ENCODE measurements at regions not wholly inside any gene's neighbourhood (a gene's known extent, or its start where the extent isn't known, plus 50 kb on each side); places are given as distances from the start of the nearest gene placed in this dataset.
"Not testable (repeated sequence)": the region's sequence is repeated elsewhere in the genome, so short reads cannot be mapped to it uniquely, and the experiment has no call there.

GRCh38 chr7:121623130-121623872, 227.2 kb upstream of the FAM3C start:
- H3K27me3 Mint-ChIP-seq, result no peaks in the 10 kb centered on the region
- no peak overlapping the region for H3K4me3 Mint-ChIP-seq
- no peak overlapping the region for H3K27ac Mint-ChIP-seq
- no peaks in the 10 kb centered on the region for H3K36me3 Mint-ChIP-seq (ENCODE audit: low read depth)
- DNase-seq, result no peak
- no peaks in the 10 kb centered on the region for H3K4me1 Mint-ChIP-seq
- POLR2A ChIA-PET, result no interaction called here
- CTCF ChIA-PET, result no interaction called here
- no peaks in the 10 kb centered on the region for H3K9me3 Mint-ChIP-seq

- Mint-ChIP-seq H3K4me3 (no peak overlapping the region), H3K9me3 (no peaks in the 10 kb centered on the region), H3K27me3 (no peaks in the 10 kb centered on the region), H3K4me1 (no peaks in the 10 kb centered on the region), H3K27ac (no peak overlapping the region), H3K36me3 (ENCODE audit: low read depth) (no peaks in the 10 kb centered on the region)
- ChIA-PET POLR2A (no interaction called here), CTCF (no interaction called here)
- DNase-seq, result no peak
Observed at GRCh38 chr7:121621937-121622336, 225.8 kb upstream of the FAM3C start.

- Mint-ChIP-seq H3K9me3 (no peaks in the 10 kb centered on the region), H3K4me1 (no peaks in the 10 kb centered on the region), H3K27me3 (no peaks in the 10 kb centered on the region), H3K27ac (no peak overlapping the region), H3K4me3 (no peak overlapping the region), H3K36me3 (ENCODE audit: low read depth) (no peaks in the 10 kb centered on the region)
- no peak for DNase-seq
- CTCF ChIA-PET, result no interaction called here
- POLR2A ChIA-PET, result no interaction called here
Observed at GRCh38 chr7:121620953-121621606, 225.0 kb upstream of the FAM3C start.

- CTCF ChIA-PET, result no interaction called here
- Mint-ChIP-seq H3K27me3 (no peaks in the 10 kb centered on the region), H3K4me3 (no peak overlapping the region), H3K9me3 (no peaks in the 10 kb centered on the region), H3K36me3 (ENCODE audit: low read depth) (no peaks in the 10 kb centered on the region), H3K27ac (no peak overlapping the region), H3K4me1 (no peaks in the 10 kb centered on the region)
- POLR2A ChIA-PET, result no interaction called here
- DNase-seq, result no peak
Observed at GRCh38 chr7:121620206-121620605, 224.1 kb upstream of the FAM3C start.

GRCh38 chr7:121618182-121618581, 222.1 kb upstream of the FAM3C start:
- CTCF ChIA-PET, result no interaction called here
- Mint-ChIP-seq H3K4me1 (no peaks in the 10 kb centered on the region), H3K27ac (no peak overlapping the region), H3K36me3 (ENCODE audit: low read depth) (no peaks in the 10 kb centered on the region), H3K27me3 (no peaks in the 10 kb centered on the region), H3K9me3 (no peaks in the 10 kb centered on the region), H3K4me3 (no peak overlapping the region)
- POLR2A ChIA-PET, result no interaction called here
- no peak for DNase-seq

GRCh38 chr7:121610243-121610642, 214.1 kb upstream of the FAM3C start:
- Mint-ChIP-seq H3K4me1 (no peaks in the 10 kb centered on the region), H3K4me3 (no peak overlapping the region), H3K27me3 (no peaks in the 10 kb centered on the region), H3K9me3 (no peaks in the 10 kb centered on the region), H3K36me3 (ENCODE audit: low read depth) (no peaks in the 10 kb centered on the region), H3K27ac (no peak overlapping the region)
- ChIA-PET POLR2A (no interaction called here), CTCF (no interaction called here)
- no peak for DNase-seq

GRCh38 chr7:121609208-121609607, 213.1 kb upstream of the FAM3C start:
- ChIA-PET CTCF (no interaction called here), POLR2A (no interaction called here)
- Mint-ChIP-seq H3K4me1 (no peaks in the 10 kb centered on the region), H3K9me3 (no peaks in the 10 kb centered on the region), H3K27ac (no peak overlapping the region), H3K36me3 (ENCODE audit: low read depth) (no peaks in the 10 kb centered on the region), H3K27me3 (no peaks in the 10 kb centered on the region), H3K4me3 (no peak overlapping the region)
- no peak for DNase-seq

- no peak for DNase-seq
- Mint-ChIP-seq H3K9me3 (no peaks in the 10 kb centered on the region), H3K4me1 (no peaks in the 10 kb centered on the region), H3K27me3 (no peaks in the 10 kb centered on the region), H3K4me3 (no peak overlapping the region), H3K27ac (no peak overlapping the region), H3K36me3 (ENCODE audit: low read depth) (no peaks in the 10 kb centered on the region)
- ChIA-PET CTCF (no interaction called here), POLR2A (no interaction called here)
Observed at GRCh38 chr7:121608785-121609184, 212.7 kb upstream of the FAM3C start.

- H3K4me3 Mint-ChIP-seq; H3K9me3 Mint-ChIP-seq; H3K27me3 Mint-ChIP-seq; H3K27ac Mint-ChIP-seq; H3K4me1 Mint-ChIP-seq; POLR2A ChIA-PET; DNase-seq; H3K36me3 Mint-ChIP-seq (ENCODE audit: low read depth); CTCF ChIA-PET: not testable (repeated sequence)
Observed at GRCh38 chr7:121608183-121608582, 212.1 kb upstream of the FAM3C start.

GRCh38 chr7:121605317-121605680, 209.2 kb upstream of the FAM3C start:
- H3K27ac Mint-ChIP-seq, result no peak overlapping the region
- ChIA-PET POLR2A (no interaction called here), CTCF (no interaction called here)
- H3K36me3 Mint-ChIP-seq (ENCODE audit: low read depth), result no peaks in the 10 kb centered on the region
- H3K27me3 Mint-ChIP-seq, result no peaks in the 10 kb centered on the region
- H3K4me3 Mint-ChIP-seq, result no peak overlapping the region
- no peaks in the 10 kb centered on the region for H3K4me1 Mint-ChIP-seq
- no peaks in the 10 kb centered on the region for H3K9me3 Mint-ChIP-seq
- no peak for DNase-seq

GRCh38 chr7:121604627-121605316, 208.7 kb upstream of the FAM3C start:
- CTCF ChIA-PET, result no interaction called here
- Mint-ChIP-seq H3K4me3 (no peak overlapping the region), H3K9me3 (no peaks in the 10 kb centered on the region), H3K27ac (no peak overlapping the region), H3K36me3 (ENCODE audit: low read depth) (no peaks in the 10 kb centered on the region), H3K4me1 (no peaks in the 10 kb centered on the region), H3K27me3 (no peaks in the 10 kb centered on the region)
- POLR2A ChIA-PET, result no interaction called here
- DNase-seq, result no peak

- no peak overlapping the region for H3K4me3 Mint-ChIP-seq
- H3K9me3 Mint-ChIP-seq, result no peaks in the 10 kb centered on the region
- DNase-seq, result no peak
- no peaks in the 10 kb centered on the region for H3K36me3 Mint-ChIP-seq (ENCODE audit: low read depth)
- CTCF ChIA-PET, result no interaction called here
- H3K27me3 Mint-ChIP-seq, result no peaks in the 10 kb centered on the region
- no peak overlapping the region for H3K27ac Mint-ChIP-seq
- no peaks in the 10 kb centered on the region for H3K4me1 Mint-ChIP-seq
- POLR2A ChIA-PET, result no interaction called here
Observed at GRCh38 chr7:121603886-121604285, 207.8 kb upstream of the FAM3C start.

GRCh38 chr7:121599887-121600286, 203.8 kb upstream of the FAM3C start:
- Mint-ChIP-seq H3K27me3 (no peaks in the 10 kb centered on the region), H3K4me3 (no peak overlapping the region), H3K36me3 (ENCODE audit: low read depth) (no peaks in the 10 kb centered on the region), H3K4me1 (no peaks in the 10 kb centered on the region), H3K27ac (no peak overlapping the region), H3K9me3 (no peaks in the 10 kb centered on the region)
- POLR2A ChIA-PET, result no interaction called here
- DNase-seq, result no peak
- CTCF ChIA-PET, result no interaction called here
